IgD-negative memory B cell (primary cell): ENCODE measurements at regions not wholly inside any gene's neighbourhood (a gene's known extent, or its start where the extent isn't known, plus 50 kb on each side); places are given as distances from the start of the nearest gene placed in this dataset.
A peak's percentile ranks its signal among the peaks of the same experiment; 100 is the strongest.

Experiments
- H3K27ac Mint-ChIP-seq, 3 donors: one replicate each; pipeline ENCODE4 v1.8.0; 2020 to 2022; ENCODE audit warnings: mild to moderate bottlenecking in 3 of 3, mixed read lengths in 3 of 3, moderate library complexity in 1 of 3
- H3K27me3 Mint-ChIP-seq: one replicate; pipeline ENCODE4 v1.8.0; 2021; ENCODE audit warnings: mixed read lengths
- H3K36me3 Mint-ChIP-seq: one replicate; pipeline ENCODE4 v1.8.0; 2020; ENCODE audit warnings: mild to moderate bottlenecking, mixed read lengths
- H3K4me1 Mint-ChIP-seq, 3 donors: one replicate each; pipeline ENCODE4 v1.8.0; 2020 to 2022; ENCODE audit warnings: mixed read lengths in 3 of 3, mild to moderate bottlenecking in 1 of 3
- H3K4me3 Mint-ChIP-seq, 4 donors: one replicate each; pipeline ENCODE4 v1.8.0; 2020 to 2022; ENCODE audit warnings: mild to moderate bottlenecking in 4 of 4, mixed read lengths in 4 of 4, moderate library complexity in 3 of 4
- H3K9me3 Mint-ChIP-seq, 3 donors: one replicate each; pipeline ENCODE4 v1.8.0; 2020 to 2021; ENCODE audit warnings: mixed read lengths in 3 of 3, mild to moderate bottlenecking in 1 of 3

DNA sequence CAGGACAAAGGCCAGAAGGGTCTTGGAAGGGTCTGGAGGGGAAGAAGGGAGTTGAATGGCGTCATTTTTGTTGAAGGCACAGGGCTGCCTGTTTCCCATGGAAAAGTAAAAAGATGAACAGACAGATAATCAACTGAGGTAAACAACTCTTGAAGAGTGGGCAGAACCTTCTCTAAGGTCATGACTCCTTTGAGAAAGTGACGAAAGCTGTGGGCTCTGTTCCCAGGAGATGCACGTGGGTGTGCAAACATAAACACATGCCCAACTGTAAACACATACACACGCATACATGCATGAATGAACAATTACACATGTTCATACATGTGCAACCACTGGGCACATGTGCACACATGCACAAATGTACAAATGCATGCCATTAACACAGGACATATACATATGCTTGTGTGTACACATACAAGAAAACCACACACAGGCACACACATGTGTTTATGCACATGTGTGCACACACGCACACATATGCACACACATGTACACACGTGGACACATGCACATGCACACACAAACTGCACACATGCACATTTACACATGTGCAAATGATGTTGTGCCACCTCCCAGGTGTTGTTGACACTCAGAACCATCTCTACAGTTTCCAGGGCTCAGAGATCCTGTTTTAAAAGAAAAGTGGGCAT lies 143.3 kb downstream of the GADD45G start:
- Mint-ChIP-seq H3K4me3 (no peak overlapping the region), H3K27ac (no peak overlapping the region), H3K27me3 (no peaks in the 10 kb centered on the region), H3K4me1 (peaks cover 8 to 15% (median 8%) of the 10 kb centered on the region in 3 donors), H3K9me3 (peaks cover 0 to 3% (median 2%) of the 10 kb centered on the region in 3 donors), H3K36me3 (no peaks in the 10 kb centered on the region)

DNA sequence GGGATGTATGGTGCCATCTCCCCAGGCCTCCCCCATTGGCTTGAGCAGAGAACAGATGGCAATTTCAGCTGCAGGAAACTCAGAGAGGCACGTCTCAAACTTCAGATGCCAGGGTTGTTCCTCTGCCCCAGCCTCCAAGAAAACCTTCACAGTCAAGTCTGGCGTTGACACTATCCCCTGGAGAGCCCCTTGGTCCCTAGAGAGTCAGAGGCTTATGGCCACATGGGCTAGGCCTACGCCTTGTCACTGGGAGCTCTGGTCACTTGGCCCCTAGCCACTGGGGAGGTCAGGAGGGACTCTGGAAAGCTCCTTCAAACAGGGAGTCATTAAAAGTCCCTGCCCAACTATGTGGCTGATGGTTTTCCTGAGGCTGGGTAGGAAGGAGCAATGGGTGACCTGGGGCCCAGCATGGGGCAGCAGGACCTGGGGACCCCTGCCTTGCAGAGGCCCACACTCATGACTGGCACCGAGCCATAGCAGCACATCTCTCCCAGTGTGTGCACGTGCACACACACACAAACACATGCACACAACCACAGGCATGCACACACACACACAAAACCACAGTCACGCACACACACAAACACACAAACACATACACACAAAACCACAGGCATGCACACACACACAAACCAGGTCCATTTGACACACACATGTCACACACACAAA lies 144.2 kb downstream of the GADD45G start:
- Mint-ChIP-seq H3K4me1 (peaks cover under 1 to 9% (median 1%) of the 10 kb centered on the region in 3 donors), H3K4me3 (no peak overlapping the region), H3K27ac (peak overlapping the region in 1 of 3 donors; percentile 75)

DNA sequence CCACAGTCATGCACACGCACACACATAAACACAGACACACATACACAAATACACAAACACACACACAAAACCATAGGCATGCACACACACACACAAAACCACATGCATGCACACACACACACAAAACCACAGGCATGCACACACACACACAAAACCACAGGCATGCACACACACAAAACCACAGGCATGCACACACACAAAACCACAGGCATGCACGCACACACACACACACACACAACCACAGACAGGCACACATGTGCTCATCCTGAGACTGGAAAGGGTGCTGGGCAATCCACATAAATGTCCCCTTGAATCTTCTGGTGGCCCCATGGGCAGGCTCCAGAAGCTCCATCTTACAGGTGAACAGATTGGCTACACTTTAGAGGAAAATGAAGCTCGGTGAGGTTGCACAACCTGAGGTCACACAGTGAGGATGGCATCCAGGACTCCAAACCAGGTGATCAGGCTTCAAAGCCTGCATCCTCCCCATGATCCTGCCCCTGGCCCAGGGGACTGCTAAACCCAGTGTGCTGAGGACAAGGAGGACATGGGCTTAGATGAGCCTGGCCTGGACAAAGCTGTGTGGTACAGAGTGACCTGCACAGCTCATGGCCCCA lies 144.8 kb downstream of the GADD45G start:
- H3K4me3 Mint-ChIP-seq: no peak overlapping the region
- no peaks in the 10 kb centered on the region for H3K36me3 Mint-ChIP-seq
- H3K27me3 Mint-ChIP-seq: no peaks in the 10 kb centered on the region
- peaks cover 0 to 7% (median 1%) of the 10 kb centered on the region in 3 donors for H3K4me1 Mint-ChIP-seq
- peak overlapping the region in 1 of 3 donors; percentile 75 for H3K27ac Mint-ChIP-seq
- peaks cover 0 to 2% (median under 1%) of the 10 kb centered on the region in 3 donors for H3K9me3 Mint-ChIP-seq

More for the DNA sequence above, 144.2 kb downstream of the GADD45G start:
- Mint-ChIP-seq H3K9me3 (peaks cover 0 to 3% (median 2%) of the 10 kb centered on the region in 3 donors), H3K27me3 (no peaks in the 10 kb centered on the region), H3K36me3 (no peaks in the 10 kb centered on the region)

DNA sequence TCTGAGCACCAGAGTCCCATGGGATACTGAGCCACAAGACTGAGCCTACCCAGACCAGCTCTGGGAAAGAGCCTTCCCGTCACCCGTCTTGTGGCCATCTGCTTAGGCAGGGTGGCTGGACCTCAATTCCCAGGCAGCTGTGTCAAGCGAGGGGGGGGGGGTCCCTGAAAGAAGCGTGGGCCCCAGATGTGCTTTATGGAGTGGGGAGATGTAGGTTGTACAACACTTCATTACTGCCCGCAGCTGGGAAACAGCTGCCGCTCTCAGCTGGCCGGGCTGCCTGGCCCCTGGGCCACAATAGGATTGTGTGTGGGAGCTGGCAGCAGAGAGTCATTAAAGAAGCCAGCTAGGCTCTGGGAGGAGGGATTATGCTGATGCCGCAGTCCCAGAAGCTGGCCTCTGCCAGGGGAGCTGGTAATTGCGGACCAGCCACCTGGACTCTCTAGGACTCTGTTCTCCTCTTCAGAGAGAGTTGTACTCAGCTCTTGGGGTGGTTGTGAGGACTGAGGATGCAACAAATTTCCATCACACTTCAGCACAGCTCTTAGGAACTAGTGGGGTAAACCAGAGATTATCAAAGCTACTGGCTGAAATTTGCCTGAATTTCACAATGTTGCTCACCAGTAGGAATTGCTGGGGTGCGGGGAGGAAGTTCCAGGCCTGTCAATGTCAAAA lies 145.4 kb downstream of the GADD45G start:
- Mint-ChIP-seq H3K9me3 (peaks cover 0 to 2% (median 0%) of the 10 kb centered on the region in 3 donors), H3K36me3 (no peaks in the 10 kb centered on the region), H3K4me3 (no peak overlapping the region), H3K27ac (peak overlapping the region in 1 of 3 donors; percentile 35), H3K4me1 (peaks cover 0 to 6% (median 1%) of the 10 kb centered on the region in 3 donors), H3K27me3 (no peaks in the 10 kb centered on the region)

DNA sequence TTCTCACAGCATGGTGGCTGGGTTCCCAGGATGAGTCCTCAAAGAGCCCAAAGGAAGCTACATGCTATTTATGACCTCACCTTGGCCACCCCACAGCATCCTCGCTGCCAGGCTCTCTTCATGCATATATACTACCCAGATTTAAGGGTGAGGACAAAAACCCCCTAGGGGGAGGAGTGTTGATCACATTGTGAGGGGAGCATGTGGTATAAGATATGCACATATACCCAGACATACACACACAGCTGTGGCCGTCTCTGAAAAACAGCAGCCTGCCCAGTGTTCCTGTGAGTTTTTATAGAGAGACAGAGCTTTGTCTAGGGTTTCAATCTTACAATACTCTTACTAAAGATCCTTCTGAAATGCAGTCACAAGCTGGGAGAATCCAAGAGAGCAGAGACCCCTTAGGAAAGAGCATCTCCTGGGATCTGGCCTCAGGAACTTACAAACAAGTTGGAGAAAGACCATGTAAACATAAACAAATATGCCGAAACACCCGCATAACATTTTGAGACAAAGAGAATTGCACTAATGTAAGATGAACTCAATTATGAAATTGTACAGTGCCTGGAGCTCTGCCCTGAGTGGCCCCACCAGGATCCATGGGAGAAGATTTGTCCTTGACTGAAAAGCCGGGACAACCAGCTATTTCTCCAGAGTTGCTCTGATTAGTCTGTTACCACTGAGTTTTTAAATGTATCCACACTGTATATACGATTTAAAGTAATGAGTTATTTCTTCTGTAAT lies 146.4 kb downstream of the GADD45G start:
- Mint-ChIP-seq H3K27ac (no peak overlapping the region), H3K36me3 (no peaks in the 10 kb centered on the region), H3K4me3 (peak overlapping the region in 1 of 4 donors; percentile 33), H3K27me3 (no peaks in the 10 kb centered on the region), H3K4me1 (peaks cover 0 to 6% (median 1%) of the 10 kb centered on the region in 3 donors), H3K9me3 (peaks cover 0 to 2% (median 0%) of the 10 kb centered on the region in 3 donors)

DNA sequence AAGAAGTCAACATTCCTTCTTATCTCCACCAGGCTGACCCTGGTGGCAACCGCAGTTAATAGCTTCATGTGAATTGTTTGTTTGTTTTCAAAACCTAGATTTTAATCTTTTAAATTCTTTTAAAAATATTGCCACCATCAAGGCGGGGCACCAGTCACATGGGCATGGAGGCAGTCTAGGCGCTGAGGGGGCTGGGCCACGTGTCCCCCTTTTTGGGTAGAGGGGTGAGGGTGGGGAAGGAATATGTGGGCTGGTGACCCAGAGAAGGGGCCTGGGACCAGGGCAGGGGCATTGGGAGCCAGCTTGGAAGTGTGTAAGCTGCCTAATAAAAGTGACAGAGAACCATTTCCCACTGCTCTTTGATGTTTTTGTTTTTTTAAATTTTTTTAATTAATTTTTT lies 147.3 kb downstream of the GADD45G start:
- Mint-ChIP-seq H3K27me3 (peaks cover 5% of the 10 kb centered on the region), H3K36me3 (no peaks in the 10 kb centered on the region), H3K27ac (no peak overlapping the region), H3K4me1 (peaks cover 0 to 6% (median 1%) of the 10 kb centered on the region in 3 donors), H3K4me3 (no peak overlapping the region), H3K9me3 (peaks cover 0 to 2% (median 0%) of the 10 kb centered on the region in 3 donors)

DNA sequence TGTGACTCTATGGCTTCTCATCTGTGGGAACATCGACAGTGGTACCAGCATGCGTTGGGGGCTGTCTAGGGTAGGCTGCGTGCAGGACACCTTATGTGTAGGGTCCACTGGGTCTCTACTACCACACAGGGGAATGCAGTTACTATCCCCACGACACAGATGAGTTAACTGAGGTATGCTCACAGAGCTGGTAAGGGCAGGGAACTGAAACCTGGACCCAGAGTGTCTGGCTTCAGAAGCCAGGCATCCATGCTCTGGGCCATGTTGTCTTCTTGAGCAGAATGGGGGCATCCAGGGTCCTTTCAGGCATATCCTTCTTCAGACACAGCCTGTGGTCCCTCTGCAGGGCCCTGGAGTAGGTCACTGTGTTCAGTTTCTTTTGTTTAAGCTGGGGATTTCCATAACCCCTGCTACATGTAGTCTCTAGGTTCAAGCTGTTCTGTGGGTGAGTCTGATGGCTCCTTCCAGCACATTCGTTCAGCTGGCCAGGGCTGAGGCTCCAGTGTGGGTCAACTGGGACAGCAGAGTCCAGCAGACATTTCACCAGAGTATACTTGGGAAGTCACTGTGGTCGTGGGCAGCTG lies 148.8 kb downstream of the GADD45G start:
- Mint-ChIP-seq H3K27ac (peak overlapping the region in 1 of 3 donors; percentile 51), H3K36me3 (no peaks in the 10 kb centered on the region), H3K9me3 (peaks cover 0 to 2% (median 0%) of the 10 kb centered on the region in 3 donors), H3K27me3 (peaks cover 6% of the 10 kb centered on the region), H3K4me3 (no peak overlapping the region), H3K4me1 (peaks cover 0 to 5% (median 0%) of the 10 kb centered on the region in 3 donors)

DNA sequence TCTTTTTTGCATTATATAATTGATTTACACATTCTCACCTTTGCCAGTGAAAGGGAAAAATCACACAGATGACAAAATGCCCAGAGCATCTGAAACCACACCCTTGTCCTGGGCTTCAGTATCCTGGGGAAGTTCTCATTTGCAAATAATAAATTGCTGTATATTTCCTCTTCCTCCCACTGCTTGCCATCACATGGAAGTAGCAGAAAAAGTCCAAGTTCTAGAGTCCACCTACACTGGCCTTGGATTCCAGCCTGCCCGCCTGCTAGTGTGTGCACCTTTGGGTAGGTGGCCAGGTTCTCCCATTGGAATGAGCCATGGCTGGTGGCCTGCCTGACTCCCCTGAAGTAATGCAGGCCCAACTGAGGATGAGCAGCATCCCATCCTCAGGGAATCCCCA lies 149.4 kb downstream of the GADD45G start:
- H3K36me3 Mint-ChIP-seq: no peaks in the 10 kb centered on the region
- H3K27me3 Mint-ChIP-seq: peaks cover 6% of the 10 kb centered on the region
- no peak overlapping the region for H3K27ac Mint-ChIP-seq
- H3K9me3 Mint-ChIP-seq: peaks cover 0 to 2% (median 0%) of the 10 kb centered on the region in 3 donors
- H3K4me3 Mint-ChIP-seq: no peak overlapping the region
- peaks cover 0 to 4% (median 0%) of the 10 kb centered on the region in 3 donors for H3K4me1 Mint-ChIP-seq

DNA sequence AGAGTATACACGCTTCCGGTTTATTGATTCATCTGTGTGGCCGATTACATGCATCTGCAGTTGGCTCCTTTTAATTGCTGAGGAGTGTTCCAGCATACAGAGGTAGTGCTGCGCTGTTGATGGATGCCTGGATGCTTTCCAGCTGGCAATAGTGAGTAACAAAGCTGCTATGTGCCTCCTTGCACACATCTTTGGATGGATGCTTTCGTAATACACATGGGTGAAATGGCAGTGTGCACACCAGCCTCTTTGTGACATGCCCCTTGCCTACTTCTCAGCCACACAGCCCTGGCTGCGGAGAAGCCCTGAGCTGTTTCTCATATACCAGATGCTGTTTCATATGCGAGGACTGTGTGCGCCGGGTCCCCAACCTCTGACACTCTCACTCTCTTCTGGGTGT lies 151.0 kb downstream of the GADD45G start:
- H3K27me3 Mint-ChIP-seq: peaks cover 6% of the 10 kb centered on the region
- H3K4me3 Mint-ChIP-seq: no peak overlapping the region
- no peaks in the 10 kb centered on the region for H3K9me3 Mint-ChIP-seq
- no peak overlapping the region for H3K27ac Mint-ChIP-seq
- H3K4me1 Mint-ChIP-seq: peaks cover 1 to 5% (median 3%) of the 10 kb centered on the region in 3 donors
- no peaks in the 10 kb centered on the region for H3K36me3 Mint-ChIP-seq

DNA sequence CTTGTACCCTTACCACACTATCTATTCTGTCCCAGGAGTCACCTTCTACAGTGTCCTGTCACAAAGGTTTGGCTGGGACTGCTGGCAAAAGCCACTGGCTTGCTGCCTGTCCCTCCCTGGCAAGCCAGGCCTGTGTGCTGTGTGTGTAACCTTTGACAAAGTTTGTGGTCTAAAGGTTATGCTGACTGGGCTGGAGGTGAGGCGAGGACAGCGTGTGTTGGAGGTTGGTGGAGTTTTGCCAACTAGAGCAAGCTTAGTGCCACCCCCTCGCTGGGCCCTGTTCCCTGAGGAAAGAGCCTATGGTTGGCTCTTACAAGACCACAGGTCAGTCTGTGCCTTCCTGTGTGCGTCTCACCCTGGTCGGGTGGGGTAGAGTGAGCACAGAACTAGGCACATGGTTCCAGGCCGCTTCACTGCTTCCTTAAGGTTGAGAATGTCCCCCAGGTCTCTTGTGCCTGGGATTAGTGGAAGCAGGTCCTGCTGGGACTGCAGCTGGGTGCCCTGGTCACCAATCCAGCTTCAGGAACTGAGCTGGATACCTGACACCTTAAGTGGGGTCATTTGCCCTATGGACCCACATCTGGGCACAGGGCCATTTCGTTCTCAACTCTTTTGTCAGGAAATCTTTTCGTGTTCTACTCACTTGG lies 152.2 kb downstream of the GADD45G start:
- Mint-ChIP-seq H3K27ac (no peak overlapping the region), H3K4me3 (no peak overlapping the region), H3K36me3 (no peaks in the 10 kb centered on the region), H3K27me3 (peaks cover 6% of the 10 kb centered on the region), H3K9me3 (no peaks in the 10 kb centered on the region), H3K4me1 (peaks cover 1 to 5% (median 4%) of the 10 kb centered on the region in 3 donors)

DNA sequence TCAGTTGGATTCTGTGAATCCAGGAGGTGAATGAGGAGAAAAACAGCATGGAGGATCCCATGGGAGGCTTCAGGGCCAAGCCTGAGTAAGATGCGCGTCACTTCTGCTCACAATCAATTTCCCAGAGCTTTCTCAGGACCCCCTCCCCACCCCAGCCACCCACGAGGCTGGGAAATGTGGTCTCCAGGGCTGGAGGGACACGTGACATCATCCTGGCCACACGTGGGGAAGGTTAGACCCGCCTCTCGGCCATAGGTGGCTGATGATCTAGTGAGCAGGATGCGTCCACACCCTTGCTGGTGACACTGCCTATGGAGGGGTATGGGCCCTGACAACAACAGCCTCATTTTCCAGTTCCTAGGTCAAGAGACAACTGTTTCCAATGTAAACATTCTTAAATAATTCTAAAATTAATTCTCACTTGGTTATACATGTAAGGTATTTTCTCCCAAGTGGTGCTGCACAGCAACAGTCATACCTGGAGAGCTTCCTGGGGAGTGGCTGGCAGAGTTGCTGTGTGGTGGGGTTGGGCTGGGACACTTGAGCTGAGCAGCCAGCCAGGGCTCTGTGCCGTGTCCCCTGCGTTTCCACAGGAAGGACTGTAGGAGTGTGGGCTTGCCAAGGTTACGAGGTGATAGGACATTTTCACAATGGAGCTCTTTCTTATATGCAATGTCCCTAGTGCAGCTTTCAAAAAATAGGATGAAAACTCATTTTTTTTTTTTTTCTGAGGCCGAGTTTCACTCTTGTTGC lies 153.1 kb downstream of the GADD45G start:
- H3K36me3 Mint-ChIP-seq: no peaks in the 10 kb centered on the region
- peak overlapping the region in 1 of 3 donors; percentile 29 for H3K27ac Mint-ChIP-seq
- peaks cover 1 to 5% (median 4%) of the 10 kb centered on the region in 3 donors for H3K4me1 Mint-ChIP-seq
- H3K27me3 Mint-ChIP-seq: peaks cover 6% of the 10 kb centered on the region
- H3K4me3 Mint-ChIP-seq: no peak overlapping the region
- no peaks in the 10 kb centered on the region for H3K9me3 Mint-ChIP-seq

DNA sequence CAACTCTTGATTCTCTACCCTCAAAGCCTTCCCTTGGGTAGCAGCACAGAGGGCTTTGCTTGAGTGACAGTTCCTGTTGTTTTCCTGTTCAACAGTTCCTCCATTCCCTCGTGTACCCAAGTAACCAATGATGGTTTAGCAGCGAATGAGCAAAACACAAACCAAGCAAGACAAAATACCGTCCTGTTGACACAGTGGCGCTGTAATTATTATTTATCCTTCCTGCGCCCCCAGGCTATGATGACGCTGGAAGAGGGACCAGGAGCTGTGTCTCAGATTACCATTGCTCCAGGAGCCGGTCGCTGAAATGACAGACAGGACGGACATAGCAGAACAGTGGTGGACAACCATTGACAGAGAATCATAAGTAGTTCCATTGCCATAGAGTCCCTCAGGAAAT lies 154.8 kb downstream of the GADD45G start:
- Mint-ChIP-seq H3K36me3 (no peaks in the 10 kb centered on the region), H3K27me3 (peaks cover 6% of the 10 kb centered on the region), H3K4me1 (peaks cover 1 to 5% (median 4%) of the 10 kb centered on the region in 3 donors), H3K27ac (no peak overlapping the region), H3K9me3 (no peaks in the 10 kb centered on the region), H3K4me3 (no peak overlapping the region)

DNA sequence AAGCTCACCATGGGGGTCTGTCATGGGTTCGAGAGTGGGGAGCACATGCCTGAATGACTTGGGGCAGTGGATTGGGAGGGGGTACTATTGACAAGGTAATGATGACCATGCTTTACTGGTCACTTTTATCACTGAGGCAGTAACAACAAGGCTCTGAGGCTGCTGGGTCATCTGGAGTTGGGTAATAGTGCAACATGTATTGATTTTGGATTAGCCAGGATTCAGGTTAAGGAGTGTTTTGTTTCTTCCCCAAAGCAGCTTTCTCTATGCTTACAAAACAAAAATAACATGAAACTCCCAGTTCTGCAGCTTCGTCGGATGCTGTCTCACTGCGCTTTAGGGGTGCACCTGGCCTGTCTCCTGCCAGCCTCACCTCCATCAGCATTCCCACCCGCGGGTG lies 155.3 kb downstream of the GADD45G start:
- Mint-ChIP-seq H3K4me1 (peaks cover 1 to 5% (median 4%) of the 10 kb centered on the region in 3 donors), H3K27ac (no peak overlapping the region), H3K4me3 (no peak overlapping the region), H3K9me3 (no peaks in the 10 kb centered on the region), H3K36me3 (no peaks in the 10 kb centered on the region), H3K27me3 (peaks cover 6% of the 10 kb centered on the region)
